ENCODE measurements at regions not wholly inside any gene's neighbourhood (a gene's known extent, or its start where the extent isn't known, plus 50 kb on each side); places are given as distances from the start of the nearest gene placed in this dataset.

GRCh38 chr13:87131611-87132010 is 539.6 kb upstream of the SLITRK5 start:
- TF ChIP-seq CTCF (IDR thresholded peaks at IDR 0.05; ENCODE audit: insufficient read depth, low read depth, low read length, missing control alignments), result no peak
- no peak for DNase-seq (ENCODE audit: low read depth)
- no peak overlapping the region for H3K4me3 ChIP-seq (ENCODE audit: low read length)

GRCh38 chr13:87138866-87139265 is 532.3 kb upstream of the SLITRK5 start:
- no peak for TF ChIP-seq CTCF (IDR thresholded peaks at IDR 0.05; ENCODE audit: insufficient read depth, low read depth, low read length, missing control alignments)
- no peak for DNase-seq (ENCODE audit: low read depth)
- H3K4me3 ChIP-seq (ENCODE audit: low read length), result no peak overlapping the region

GRCh38 chr13:87147076-87147475 is 524.1 kb upstream of the SLITRK5 start:
- no peak overlapping the region for H3K4me3 ChIP-seq (ENCODE audit: low read length)
- no peak for TF ChIP-seq CTCF (IDR thresholded peaks at IDR 0.05; ENCODE audit: insufficient read depth, low read depth, low read length, missing control alignments)
- DNase-seq (ENCODE audit: low read depth), result peak; percentile 28

GRCh38 chr13:87153371-87153770 is 517.8 kb upstream of the SLITRK5 start:
- no peak for DNase-seq (ENCODE audit: low read depth)
- TF ChIP-seq CTCF (IDR thresholded peaks at IDR 0.05; ENCODE audit: insufficient read depth, low read depth, low read length, missing control alignments), result no peak
- no peak overlapping the region for H3K4me3 ChIP-seq (ENCODE audit: low read length)

- TF ChIP-seq CTCF (IDR thresholded peaks at IDR 0.05; ENCODE audit: insufficient read depth, low read depth, low read length, missing control alignments), result no peak
- no peak for DNase-seq (ENCODE audit: low read depth)
These were observed 504.8 kb upstream of the SLITRK5 start for GRCh38 chr13:87166348-87166747.

GRCh38 chr13:87168390-87168789 is 502.8 kb upstream of the SLITRK5 start:
- TF ChIP-seq CTCF (IDR thresholded peaks at IDR 0.05; ENCODE audit: insufficient read depth, low read depth, low read length, missing control alignments), result no peak
- H3K4me3 ChIP-seq (ENCODE audit: low read length), result no peak overlapping the region
- DNase-seq (ENCODE audit: low read depth), result no peak

More at GRCh38 chr13:87166348-87166747, 504.8 kb upstream of the SLITRK5 start:
- no peak overlapping the region for H3K4me3 ChIP-seq (ENCODE audit: low read length)

- no peak for DNase-seq (ENCODE audit: low read depth)
- H3K4me3 ChIP-seq (ENCODE audit: low read length), result no peak overlapping the region
- no peak for TF ChIP-seq CTCF (IDR thresholded peaks at IDR 0.05; ENCODE audit: insufficient read depth, low read depth, low read length, missing control alignments)
These were observed 501.8 kb upstream of the SLITRK5 start for GRCh38 chr13:87169337-87169736.
